Aorta (tissue), 5 donors: ENCODE measurements at regions not wholly inside any gene's neighbourhood (a gene's known extent, or its start where the extent isn't known, plus 50 kb on each side); places are given as distances from the start of the nearest gene placed in this dataset.
"Not testable (repeated sequence)": the region's sequence is repeated elsewhere in the genome, so short reads cannot be mapped to it uniquely, and the experiment has no call there.

Experiments
- ATAC-seq: fragments of 200-7000 bp; cut with Tn5 transposase; one replicate; pipeline ENCODE4 v1.9.1; 2022; ENCODE audit warnings: moderate library complexity; ENCODE audit not compliant: low FRiP score
- DNase-seq, 2 donors: peaks; one replicate each; pipeline ENCODE4 v3.0.0-alpha.2; 2020
- H3K27ac ChIP-seq, 2 donors: one replicate each; pipeline ENCODE4 v1.5.1; 2013; ENCODE audit warnings: low read length in 2 of 2, mild to moderate bottlenecking in 2 of 2, moderate library complexity in 2 of 2, control low read depth in 1 of 2, inconsistent platforms in 1 of 2, low read depth in 1 of 2
- H3K27me3 ChIP-seq, 2 donors: one replicate each; pipeline ENCODE4 v1.6.1; 2013; ENCODE audit warnings: control low read depth in 1 of 2, low read length in 1 of 2, mild to moderate bottlenecking in 1 of 2, moderate library complexity in 1 of 2; ENCODE audit not compliant: insufficient read depth in 2 of 2, control insufficient read depth in 1 of 2
- H3K36me3 ChIP-seq, 2 donors: one replicate each; pipeline ENCODE4 v1.6.1; 2013; ENCODE audit warnings: control low read depth in 1 of 2, low read length in 1 of 2, mild to moderate bottlenecking in 1 of 2; ENCODE audit not compliant: insufficient read depth in 2 of 2, control insufficient read depth in 1 of 2
- H3K4me1 ChIP-seq, 2 donors: one replicate each; pipeline ENCODE4 v1.6.1; 2013; ENCODE audit warnings: low read length in 2 of 2, control low read depth in 1 of 2, mild to moderate bottlenecking in 1 of 2, moderate library complexity in 1 of 2; ENCODE audit not compliant: insufficient read depth in 2 of 2, control insufficient read depth in 1 of 2
- H3K4me3 ChIP-seq, 2 donors: one replicate each; pipeline ENCODE4 v1.5.1; 2013; ENCODE audit warnings: low read length in 2 of 2, control low read depth in 1 of 2, mild to moderate bottlenecking in 1 of 2
- H3K9me3 ChIP-seq: one replicate; pipeline ENCODE4 v1.6.1; 2013; ENCODE audit warnings: mild to moderate bottlenecking, low read length; ENCODE audit not compliant: control insufficient read depth
- WGBS, 2 donors: extraction: QIAGEN DNeasy Blood & Tissue Kit; methylation state at CpG; one replicate each; pipeline ENCODE4 v1.1.7; 2013; 5-methylcytosine and 5-hydroxymethylcytosine counted together
- intact Hi-C, 2 donors: fragments of 100-400 bp; cut with DNase I; formaldehyde crosslinking; loops; one replicate each; pipeline versions ENCODE4 v1.14.2 to v1.15.0; 2022
- donor health status: healthy with polysubstance abuse.
- donor health status: Bipolar disorder and iron deficiency.
- donor health status: DM: no; HTN: no; CAD: no.
- donor health status: DM: no; HTN: no; CAD: no.
- donor health status: DM: yes; HTN: yes; CAD: no.

DNA sequence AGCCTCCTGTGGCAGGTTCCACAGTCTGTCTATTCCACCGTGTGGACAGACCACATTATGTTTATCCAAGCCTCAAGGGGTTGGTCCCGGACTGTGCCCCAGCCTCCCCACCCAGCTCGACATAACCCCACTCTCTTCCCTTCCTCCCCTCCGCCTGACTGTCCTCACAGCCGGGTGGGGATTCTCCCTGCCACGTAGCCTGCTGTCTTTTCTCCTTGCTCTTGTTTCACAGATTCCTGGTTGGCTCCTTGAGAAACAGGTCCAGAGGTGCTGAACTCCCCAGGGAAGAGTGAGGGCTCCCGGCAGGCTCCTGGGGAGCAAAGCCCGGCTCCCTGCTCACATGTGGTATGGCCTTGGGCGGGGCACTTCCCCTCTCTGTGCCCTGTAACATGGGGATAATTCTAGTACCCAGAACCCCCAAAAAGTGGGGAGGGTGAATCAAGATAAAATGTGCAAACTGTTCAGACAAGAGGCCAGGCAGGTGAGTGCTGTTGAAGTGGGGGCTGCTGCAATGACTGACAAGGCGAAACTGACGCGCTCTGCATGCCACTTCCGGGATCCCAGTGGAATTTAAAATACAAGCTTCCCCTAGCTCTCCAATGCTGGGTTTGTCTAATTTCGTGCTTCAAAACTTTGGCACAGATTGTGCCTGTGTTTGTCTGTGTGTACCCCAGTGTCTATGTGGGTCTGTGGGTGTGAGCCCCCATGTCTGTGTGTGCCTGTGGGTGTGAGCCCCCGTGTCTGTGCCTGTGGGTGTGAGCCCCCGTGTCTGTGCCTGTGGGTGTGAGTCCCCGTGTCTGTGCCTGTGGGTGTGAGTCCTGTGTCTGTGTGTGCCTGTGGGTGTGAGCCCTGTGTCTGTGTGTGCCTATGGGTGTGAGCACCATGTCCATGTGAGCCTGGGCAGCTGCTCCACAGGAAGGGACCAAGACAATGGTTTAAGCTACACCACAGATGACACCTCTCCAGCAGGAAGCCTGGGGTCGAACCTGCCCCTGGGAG lies 160.6 kb upstream of the IQSEC1 start:
- WGBS, 2 donors: 51 to 58% methylated on average over 18 of the region's 18 CpGs

DNA sequence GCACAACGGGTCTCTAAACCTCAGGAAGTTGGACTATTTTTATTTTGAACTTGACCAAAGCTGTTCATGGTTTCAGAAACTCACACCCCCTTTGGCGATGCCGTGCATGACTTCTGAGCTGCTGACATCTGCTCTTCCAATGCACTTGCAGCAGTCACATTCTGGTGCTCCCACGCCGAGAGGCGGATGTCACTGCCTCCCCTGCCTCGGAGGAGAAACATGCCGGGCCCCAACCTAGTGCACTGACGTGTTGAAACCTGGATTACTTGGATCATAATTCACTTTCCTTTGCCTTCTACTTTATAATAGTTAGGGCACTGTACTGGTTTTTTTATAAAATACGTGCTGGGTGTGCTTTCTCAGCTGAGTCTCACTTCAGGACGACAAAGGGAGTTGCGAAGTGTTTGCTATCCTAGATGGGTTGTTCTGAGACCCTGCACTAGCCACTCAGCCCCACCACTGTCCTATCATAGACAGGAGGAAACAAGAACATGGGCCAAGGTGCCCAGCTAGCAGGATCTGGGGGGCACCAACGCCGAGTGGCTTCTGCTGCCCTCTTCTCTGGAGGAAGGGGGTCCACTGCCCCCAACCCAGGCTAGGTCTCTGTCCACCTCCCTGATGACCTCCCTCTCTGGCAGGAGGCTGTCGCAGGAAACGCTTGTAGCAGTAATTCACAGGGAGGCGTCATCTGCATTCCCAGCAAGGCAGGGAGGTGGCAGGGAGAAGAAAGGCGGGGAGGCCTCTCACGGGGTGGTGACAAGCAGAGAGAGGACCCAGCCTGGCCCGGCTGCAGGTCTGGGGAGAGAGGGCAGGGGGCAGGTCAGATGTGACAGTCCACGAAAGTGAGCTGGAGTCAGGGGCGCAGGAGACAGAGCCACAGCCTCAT lies 158.8 kb upstream of the IQSEC1 start:
- no peak for DNase-seq
- ATAC-seq: no peak
- Histone ChIP-seq H3K36me3 (no peaks in the 10 kb centered on the region), H3K4me1 (no peaks in the 10 kb centered on the region), H3K27me3 (no peaks in the 10 kb centered on the region), H3K27ac (no peak overlapping the region), H3K9me3 (no peaks in the 10 kb centered on the region), H3K4me3 (no peak overlapping the region)
- intact Hi-C loops: no loop called here
- 20 to 37% methylated on average over 22 of the region's 22 CpGs for WGBS, 2 donors

More for the DNA sequence above, 160.6 kb upstream of the IQSEC1 start:
- intact Hi-C loops: no loop called here
- DNase-seq (no peak), ATAC-seq (no peak)
- Histone ChIP-seq H3K4me3 (no peak overlapping the region), H3K27ac (no peak overlapping the region), H3K36me3 (no peaks in the 10 kb centered on the region), H3K9me3 (no peaks in the 10 kb centered on the region), H3K4me1 (no peaks in the 10 kb centered on the region), H3K27me3 (no peaks in the 10 kb centered on the region)

DNA sequence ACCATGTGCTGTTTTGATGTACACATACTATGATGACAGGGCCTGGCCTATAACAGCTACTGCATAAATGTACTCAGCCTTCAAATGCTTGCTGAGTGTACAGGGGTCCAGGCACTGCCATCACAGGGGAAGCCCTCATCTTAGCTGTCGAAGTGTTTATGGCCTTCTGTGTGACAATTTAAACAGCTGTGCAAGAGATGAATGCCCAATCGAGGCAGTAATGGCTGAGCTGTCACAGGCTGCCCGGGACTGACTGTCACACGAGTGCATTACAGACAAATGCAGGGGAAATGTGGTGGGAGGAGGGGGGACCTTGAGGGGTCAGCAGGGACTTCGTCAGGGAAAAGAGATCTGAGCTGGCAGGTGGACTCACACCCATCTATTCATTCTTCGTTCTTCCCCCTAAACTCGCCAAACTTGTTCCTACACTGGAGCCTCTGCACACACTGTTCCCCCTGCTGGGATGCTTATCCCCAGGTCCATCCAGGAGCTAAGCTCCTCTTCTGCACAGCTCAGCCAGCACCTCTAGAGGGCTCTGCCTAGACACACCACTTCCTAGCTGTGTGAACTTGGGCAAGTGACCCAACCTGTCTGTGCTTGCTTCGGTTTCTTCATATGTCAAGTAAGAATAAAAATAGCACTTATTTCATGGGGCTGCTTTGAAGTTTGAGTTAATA lies 156.2 kb upstream of the IQSEC1 start:
- Histone ChIP-seq H3K9me3 (no peaks in the 10 kb centered on the region), H3K36me3 (no peaks in the 10 kb centered on the region), H3K4me3 (no peak overlapping the region), H3K27me3 (no peaks in the 10 kb centered on the region), H3K4me1 (no peaks in the 10 kb centered on the region), H3K27ac (no peak overlapping the region)
- 47 to 52% methylated on average over 8 of the region's 8 CpGs for WGBS, 2 donors
- no peak for ATAC-seq
- no peak for DNase-seq
- intact Hi-C loops: no loop called here

DNA sequence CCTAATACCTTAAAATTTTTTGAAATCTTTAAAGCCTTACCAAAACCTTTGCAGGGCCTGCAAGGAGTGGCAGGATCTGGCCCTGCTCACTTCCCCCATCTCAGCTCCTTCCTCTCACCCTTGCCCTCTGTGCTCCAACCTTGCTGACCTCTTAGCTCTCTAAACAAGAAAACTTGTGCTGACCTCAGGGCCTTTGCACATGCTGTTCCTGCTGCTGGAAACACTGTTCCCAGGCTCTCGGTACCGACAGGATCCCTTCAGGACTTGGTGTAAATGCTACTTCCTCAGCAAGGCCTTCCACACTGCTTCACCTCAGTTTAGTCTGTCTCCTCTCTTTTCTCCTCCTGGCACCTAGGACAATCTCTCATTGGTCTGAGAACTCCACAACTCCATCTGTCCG lies 155.4 kb upstream of the IQSEC1 start:
- ATAC-seq: no peak
- no peak for DNase-seq
- Histone ChIP-seq H3K27me3 (no peaks in the 10 kb centered on the region), H3K9me3 (no peaks in the 10 kb centered on the region), H3K4me1 (no peaks in the 10 kb centered on the region), H3K27ac (no peak overlapping the region), H3K36me3 (no peaks in the 10 kb centered on the region), H3K4me3 (no peak overlapping the region)
- intact Hi-C loops: no loop called here
- 86 to 92% methylated on average over 3 of the region's 3 CpGs for WGBS, 2 donors

DNA sequence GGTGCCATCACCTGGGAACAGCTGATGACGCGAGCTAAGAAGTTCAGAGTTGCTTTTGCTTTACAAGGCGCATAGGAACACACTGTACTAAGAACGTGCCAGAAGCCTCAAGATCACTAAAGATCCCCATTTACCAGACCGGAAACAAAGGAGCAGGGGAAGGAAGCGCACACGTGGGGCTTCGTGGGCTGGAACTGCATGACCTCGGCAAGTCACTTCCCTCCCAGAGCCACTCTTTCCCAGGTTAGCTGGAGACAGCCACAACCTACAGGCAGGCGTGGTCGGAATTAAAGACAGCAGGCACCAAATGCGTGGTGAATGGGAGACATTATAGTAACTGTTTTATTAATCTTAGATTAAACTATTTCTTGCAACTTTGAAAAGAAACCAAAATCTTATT lies 154.9 kb upstream of the IQSEC1 start:
- H3K27me3 ChIP-seq, ATAC-seq, H3K4me1 ChIP-seq, H3K36me3 ChIP-seq, H3K4me3 ChIP-seq, H3K27ac ChIP-seq, DNase-seq, intact Hi-C loops, H3K9me3 ChIP-seq: not testable (repeated sequence)
- WGBS, 2 donors: 85 to 90% methylated on average over 12 of the region's 12 CpGs

DNA sequence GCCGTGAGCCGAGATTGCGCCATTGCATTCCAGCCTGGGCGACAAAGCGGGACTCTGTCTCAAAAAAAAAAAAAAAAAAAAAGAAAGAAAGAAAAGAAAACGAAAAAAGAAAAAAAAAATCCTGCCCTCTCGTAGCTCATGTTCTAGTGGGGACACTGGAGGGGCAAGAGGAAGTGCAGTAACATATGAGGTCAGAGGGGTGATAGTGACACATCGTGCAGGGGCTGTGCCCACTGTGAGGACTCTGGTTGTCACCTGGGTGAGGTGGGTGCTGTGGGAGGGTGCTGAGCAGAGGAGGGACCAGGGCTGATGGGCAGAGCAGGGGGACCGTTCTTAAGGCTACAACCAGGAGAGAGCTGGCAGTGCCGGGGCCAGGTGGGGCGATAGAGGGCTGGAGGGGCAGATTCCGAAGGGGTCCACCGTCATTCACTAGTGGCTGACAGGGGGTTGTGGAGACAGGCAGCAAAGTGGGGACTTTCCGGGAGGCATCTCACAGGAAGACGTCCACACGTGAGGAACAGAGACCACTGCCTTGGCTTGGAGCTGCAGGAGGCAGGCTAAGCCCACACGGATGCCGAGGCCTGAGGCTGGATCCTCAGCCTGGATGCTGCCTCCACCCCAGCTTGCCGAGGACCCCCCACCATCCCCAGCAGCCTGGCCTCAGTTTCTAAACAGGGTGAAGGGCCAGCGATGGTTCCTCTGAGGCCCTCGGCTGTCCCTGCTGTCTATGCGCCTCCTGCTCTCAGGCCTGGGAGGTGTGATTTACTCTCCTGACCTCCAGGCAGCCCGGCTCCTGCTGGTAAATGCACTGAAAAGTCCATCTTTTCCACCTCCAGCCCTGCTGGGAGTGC lies 154.3 kb upstream of the IQSEC1 start:
- DNase-seq (no peak), ATAC-seq (no peak)
- Histone ChIP-seq H3K36me3 (no peaks in the 10 kb centered on the region), H3K27ac (no peak overlapping the region), H3K27me3 (no peaks in the 10 kb centered on the region), H3K4me1 (no peaks in the 10 kb centered on the region), H3K4me3 (no peak overlapping the region), H3K9me3 (no peaks in the 10 kb centered on the region)
- 81% methylated on average over 23 of the region's 23 CpGs for WGBS, 2 donors
- intact Hi-C loops: no loop called here

DNA sequence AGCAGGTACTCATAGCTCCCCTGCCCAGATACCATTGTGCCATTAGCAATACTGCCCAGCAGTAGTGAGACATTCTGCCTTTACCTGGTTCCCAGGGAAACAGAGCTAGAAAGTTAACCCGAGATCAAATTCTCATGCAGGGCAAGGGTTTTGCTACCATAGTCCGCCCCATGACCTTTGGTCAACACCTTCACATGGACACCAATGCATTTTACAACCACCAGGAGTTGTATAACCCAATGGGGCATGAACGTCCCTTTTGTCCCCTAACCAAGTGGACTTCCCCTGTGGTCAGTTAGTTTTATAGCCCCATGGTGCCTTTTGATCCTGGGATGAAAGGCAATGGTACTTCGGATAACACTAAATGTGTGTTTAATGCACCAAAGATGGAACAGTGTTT lies 151.7 kb upstream of the IQSEC1 start:
- WGBS, 2 donors: 63 to 72% methylated on average over 4 of the region's 4 CpGs
- intact Hi-C loops: no loop called here
- no peak for ATAC-seq

More for the DNA sequence above, 151.7 kb upstream of the IQSEC1 start:
- no peak for DNase-seq
- no peak overlapping the region for H3K27ac ChIP-seq
- H3K27me3 ChIP-seq: no peaks in the 10 kb centered on the region
- no peaks in the 10 kb centered on the region for H3K4me1 ChIP-seq
- no peaks in the 10 kb centered on the region for H3K36me3 ChIP-seq
- no peaks in the 10 kb centered on the region for H3K9me3 ChIP-seq
- no peak overlapping the region for H3K4me3 ChIP-seq
